ENCODE measurements at regions not wholly inside any gene's neighbourhood (a gene's known extent, or its start where the extent isn't known, plus 50 kb on each side); places are given as distances from the start of the nearest gene placed in this dataset.
"Not testable (repeated sequence)": the region's sequence is repeated elsewhere in the genome, so short reads cannot be mapped to it uniquely, and the experiment has no call there.

GRCh38 chr19:30105727-30106126 is 163.7 kb downstream of the URI1 start:
- H3K4me1 ChIP-seq (ENCODE audit: control insufficient read depth, insufficient read depth, low read length) = no peaks in the 10 kb centered on the region
- peaks cover 0 to 2% of the 10 kb centered on the region in 2 donors for H3K9me3 ChIP-seq (ENCODE audit: control insufficient read depth in 2 of 2, low read length in 2 of 2)
- H3K36me3 ChIP-seq (ENCODE audit: control insufficient read depth in 2 of 2, insufficient read depth in 2 of 2, low read length in 2 of 2) = no peaks in the 10 kb centered on the region
- H3K27me3 ChIP-seq (ENCODE audit: control insufficient read depth in 1 of 2, insufficient read depth in 2 of 2, low read length in 2 of 2) = peaks cover 2 to 6% of the 10 kb centered on the region in 2 donors
- no peak overlapping the region for H3K9ac ChIP-seq (ENCODE audit: low read length in 2 of 2)
- H3K27ac ChIP-seq (ENCODE audit: low read length) = no peak overlapping the region
- no peak overlapping the region for H3K4me3 ChIP-seq (ENCODE audit: low read length in 2 of 2)

GRCh38 chr19:30106417-30107095 is 164.5 kb downstream of the URI1 start:
- H3K4me1 ChIP-seq (ENCODE audit: control insufficient read depth, insufficient read depth, low read length) = no peaks in the 10 kb centered on the region
- no peak overlapping the region for H3K4me3 ChIP-seq (ENCODE audit: low read length in 2 of 2)
- no peak overlapping the region for H3K27ac ChIP-seq (ENCODE audit: low read length)
- no peak overlapping the region for H3K9ac ChIP-seq (ENCODE audit: low read length in 2 of 2)
- no peaks in the 10 kb centered on the region for H3K36me3 ChIP-seq (ENCODE audit: control insufficient read depth in 2 of 2, insufficient read depth in 2 of 2, low read length in 2 of 2)
- peaks cover 2 to 8% of the 10 kb centered on the region in 2 donors for H3K27me3 ChIP-seq (ENCODE audit: control insufficient read depth in 1 of 2, insufficient read depth in 2 of 2, low read length in 2 of 2)
- H3K9me3 ChIP-seq (ENCODE audit: control insufficient read depth in 2 of 2, low read length in 2 of 2) = no peaks in the 10 kb centered on the region

GRCh38 chr19:30107251-30107650 is 165.2 kb downstream of the URI1 start:
- H3K27ac ChIP-seq (ENCODE audit: low read length) = no peak overlapping the region
- H3K4me1 ChIP-seq (ENCODE audit: control insufficient read depth, insufficient read depth, low read length) = no peaks in the 10 kb centered on the region
- H3K4me3 ChIP-seq (ENCODE audit: low read length in 2 of 2) = no peak overlapping the region
- no peaks in the 10 kb centered on the region for H3K36me3 ChIP-seq (ENCODE audit: control insufficient read depth in 2 of 2, insufficient read depth in 2 of 2, low read length in 2 of 2)
- H3K9ac ChIP-seq (ENCODE audit: low read length in 2 of 2) = no peak overlapping the region
- peaks cover 2 to 13% of the 10 kb centered on the region in 2 donors for H3K27me3 ChIP-seq (ENCODE audit: control insufficient read depth in 1 of 2, insufficient read depth in 2 of 2, low read length in 2 of 2)
- H3K9me3 ChIP-seq (ENCODE audit: control insufficient read depth in 2 of 2, low read length in 2 of 2) = no peaks in the 10 kb centered on the region

- Histone ChIP-seq H3K4me1 (ENCODE audit: control insufficient read depth, insufficient read depth, low read length) (no peaks in the 10 kb centered on the region), H3K9me3 (ENCODE audit: control insufficient read depth in 2 of 2, low read length in 2 of 2) (no peaks in the 10 kb centered on the region), H3K36me3 (ENCODE audit: control insufficient read depth in 2 of 2, insufficient read depth in 2 of 2, low read length in 2 of 2) (no peaks in the 10 kb centered on the region), H3K27me3 (ENCODE audit: control insufficient read depth in 1 of 2, insufficient read depth in 2 of 2, low read length in 2 of 2) (peaks cover 2 to 13% of the 10 kb centered on the region in 2 donors), H3K9ac (ENCODE audit: low read length in 2 of 2) (no peak overlapping the region), H3K4me3 (ENCODE audit: low read length in 2 of 2) (no peak overlapping the region), H3K27ac (ENCODE audit: low read length) (no peak overlapping the region)
Observed at GRCh38 chr19:30109565-30109964, 167.5 kb downstream of the URI1 start.

DNA sequence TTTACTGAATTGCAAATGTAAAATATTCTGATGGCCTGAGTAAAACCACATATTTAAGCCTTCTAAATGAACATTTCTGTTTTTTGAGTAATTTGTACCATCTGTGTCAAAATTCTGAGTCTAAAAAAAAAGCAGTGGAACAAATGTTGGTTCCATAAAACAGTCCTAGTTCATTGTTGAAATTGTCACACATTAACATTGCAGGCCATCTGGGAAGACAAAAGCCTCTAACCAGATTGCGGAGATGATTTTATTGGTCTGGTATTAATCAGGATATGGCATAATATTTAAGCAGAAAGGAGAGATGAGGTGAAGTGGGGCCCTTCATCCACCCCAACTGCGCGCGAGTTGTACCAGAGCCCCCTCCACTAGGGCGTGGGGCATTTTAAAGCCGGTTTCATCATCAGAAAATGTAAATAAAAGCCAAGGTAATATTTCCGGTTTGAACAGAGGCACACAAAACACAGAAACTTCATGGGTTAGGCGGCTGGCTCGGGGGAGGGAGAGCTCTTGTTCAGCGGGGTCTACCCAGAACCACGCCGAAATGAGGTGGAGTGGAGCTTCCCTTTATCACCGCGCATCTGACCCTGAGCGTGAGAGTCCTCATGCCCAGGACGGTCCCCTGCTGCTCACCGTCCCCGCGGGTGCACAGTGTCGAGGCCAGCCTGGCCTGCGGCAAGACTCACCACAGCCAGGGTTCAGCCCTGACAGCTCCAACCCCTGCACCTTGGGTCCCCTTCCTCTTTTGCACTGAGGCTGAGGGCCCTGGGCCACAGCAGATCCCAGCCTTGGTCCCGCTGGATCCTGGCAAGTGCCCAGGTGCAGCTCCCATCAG is 169.2 kb downstream of the URI1 start:
- Histone ChIP-seq H3K27ac (ENCODE audit: low read length) (no peak overlapping the region), H3K36me3 (ENCODE audit: control insufficient read depth in 2 of 2, insufficient read depth in 2 of 2, low read length in 2 of 2) (no peaks in the 10 kb centered on the region), H3K9me3 (ENCODE audit: control insufficient read depth in 2 of 2, low read length in 2 of 2) (no peaks in the 10 kb centered on the region), H3K4me1 (ENCODE audit: control insufficient read depth, insufficient read depth, low read length) (no peaks in the 10 kb centered on the region), H3K9ac (ENCODE audit: low read length in 2 of 2) (no peak overlapping the region), H3K27me3 (ENCODE audit: control insufficient read depth in 1 of 2, insufficient read depth in 2 of 2, low read length in 2 of 2) (peaks cover 2 to 9% of the 10 kb centered on the region in 2 donors), H3K4me3 (ENCODE audit: low read length in 2 of 2) (no peak overlapping the region)

GRCh38 chr19:30112171-30112570 is 170.1 kb downstream of the URI1 start:
- Histone ChIP-seq H3K4me1 (ENCODE audit: control insufficient read depth, insufficient read depth, low read length) (no peaks in the 10 kb centered on the region), H3K9me3 (ENCODE audit: control insufficient read depth in 2 of 2, low read length in 2 of 2) (no peaks in the 10 kb centered on the region), H3K27me3 (ENCODE audit: control insufficient read depth in 1 of 2, insufficient read depth in 2 of 2, low read length in 2 of 2) (peaks cover 0 to 7% of the 10 kb centered on the region in 2 donors), H3K9ac (ENCODE audit: low read length in 2 of 2) (no peak overlapping the region), H3K36me3 (ENCODE audit: control insufficient read depth in 2 of 2, insufficient read depth in 2 of 2, low read length in 2 of 2) (no peaks in the 10 kb centered on the region), H3K4me3 (ENCODE audit: low read length in 2 of 2) (no peak overlapping the region), H3K27ac (ENCODE audit: low read length) (no peak overlapping the region)

DNA sequence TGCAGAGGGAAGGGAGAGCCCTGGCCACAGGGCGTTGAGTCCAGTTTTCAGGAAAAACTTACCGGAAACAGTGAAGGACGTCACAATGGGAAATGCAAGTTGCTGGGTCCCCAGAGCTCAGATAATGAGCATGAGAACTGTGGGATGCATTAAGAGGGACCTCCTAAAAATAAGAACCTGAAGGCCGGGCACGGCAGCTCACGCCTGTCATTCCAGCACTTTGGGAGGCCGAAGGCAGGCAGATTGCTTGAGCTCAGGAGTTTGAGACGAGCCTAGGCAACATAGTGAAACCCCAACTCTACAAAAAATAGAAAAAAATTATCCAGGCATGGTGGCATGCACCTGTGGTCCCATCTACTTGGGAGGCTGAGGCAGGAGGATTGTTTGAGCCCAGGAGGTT is 170.6 kb downstream of the URI1 start:
- H3K36me3 ChIP-seq (ENCODE audit: control insufficient read depth in 2 of 2, insufficient read depth in 2 of 2, low read length in 2 of 2) = no peaks in the 10 kb centered on the region
- H3K9ac ChIP-seq (ENCODE audit: low read length in 2 of 2) = no peak overlapping the region
- H3K4me3 ChIP-seq (ENCODE audit: low read length in 2 of 2) = no peak overlapping the region
- H3K4me1 ChIP-seq (ENCODE audit: control insufficient read depth, insufficient read depth, low read length) = no peaks in the 10 kb centered on the region
- H3K27me3 ChIP-seq (ENCODE audit: control insufficient read depth in 1 of 2, insufficient read depth in 2 of 2, low read length in 2 of 2) = peaks cover 0 to 7% of the 10 kb centered on the region in 2 donors
- H3K9me3 ChIP-seq (ENCODE audit: control insufficient read depth in 2 of 2, low read length in 2 of 2) = no peaks in the 10 kb centered on the region
- H3K27ac ChIP-seq (ENCODE audit: low read length) = no peak overlapping the region

DNA sequence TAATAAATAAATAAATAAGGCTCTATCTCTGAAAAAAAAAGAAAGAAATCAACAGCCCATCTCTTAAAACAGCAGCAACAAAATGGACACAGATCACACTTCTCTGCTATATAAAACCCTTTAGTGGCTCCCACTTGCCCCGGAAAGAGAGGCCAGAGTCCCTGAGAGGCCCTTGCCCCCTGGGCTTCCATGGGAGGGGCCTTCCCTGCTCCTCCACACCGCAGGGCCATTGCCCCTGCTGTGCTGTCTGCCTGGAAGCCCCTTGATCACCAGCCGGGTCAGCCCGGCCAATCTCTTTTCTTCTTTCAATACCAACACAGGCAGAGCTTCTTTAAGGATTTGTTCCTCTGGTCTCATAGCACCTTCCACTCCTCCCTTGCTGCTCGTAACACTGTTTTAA is 171.1 kb downstream of the URI1 start:
- peaks cover 0 to 7% of the 10 kb centered on the region in 2 donors for H3K27me3 ChIP-seq (ENCODE audit: control insufficient read depth in 1 of 2, insufficient read depth in 2 of 2, low read length in 2 of 2)
- no peaks in the 10 kb centered on the region for H3K4me1 ChIP-seq (ENCODE audit: control insufficient read depth, insufficient read depth, low read length)
- H3K36me3 ChIP-seq (ENCODE audit: control insufficient read depth in 2 of 2, insufficient read depth in 2 of 2, low read length in 2 of 2) = no peaks in the 10 kb centered on the region
- H3K27ac ChIP-seq (ENCODE audit: low read length) = no peak overlapping the region
- H3K9me3 ChIP-seq (ENCODE audit: control insufficient read depth in 2 of 2, low read length in 2 of 2) = no peaks in the 10 kb centered on the region
- no peak overlapping the region for H3K4me3 ChIP-seq (ENCODE audit: low read length in 2 of 2)
- H3K9ac ChIP-seq (ENCODE audit: low read length in 2 of 2) = no peak overlapping the region

GRCh38 chr19:30114095-30114494 is 172.1 kb downstream of the URI1 start:
- not testable (repeated sequence) for H3K4me3 ChIP-seq (ENCODE audit: low read length in 2 of 2); H3K27me3 ChIP-seq (ENCODE audit: control insufficient read depth in 1 of 2, insufficient read depth in 2 of 2, low read length in 2 of 2); H3K9ac ChIP-seq (ENCODE audit: low read length in 2 of 2); H3K4me1 ChIP-seq (ENCODE audit: control insufficient read depth, insufficient read depth, low read length); H3K9me3 ChIP-seq (ENCODE audit: control insufficient read depth in 2 of 2, low read length in 2 of 2); H3K36me3 ChIP-seq (ENCODE audit: control insufficient read depth in 2 of 2, insufficient read depth in 2 of 2, low read length in 2 of 2); H3K27ac ChIP-seq (ENCODE audit: low read length)

DNA sequence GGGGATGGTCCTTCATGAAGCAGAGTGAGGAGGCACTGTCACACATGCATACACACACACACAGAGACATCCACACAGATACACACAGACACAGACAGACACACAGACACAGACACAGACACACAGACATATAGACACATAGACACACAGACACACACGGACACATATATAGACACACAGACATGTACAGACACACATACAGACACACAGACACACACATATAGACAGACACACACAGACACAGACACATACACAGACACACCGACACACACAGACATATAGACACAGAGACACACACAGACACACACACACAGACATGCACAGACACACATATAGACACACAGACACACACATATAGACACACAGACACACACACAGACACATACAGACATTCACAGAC is 173.9 kb downstream of the URI1 start:
- Histone ChIP-seq H3K36me3 (ENCODE audit: control insufficient read depth in 2 of 2, insufficient read depth in 2 of 2, low read length in 2 of 2) (no peaks in the 10 kb centered on the region), H3K27ac (ENCODE audit: low read length) (no peak overlapping the region), H3K9me3 (ENCODE audit: control insufficient read depth in 2 of 2, low read length in 2 of 2) (no peaks in the 10 kb centered on the region), H3K4me1 (ENCODE audit: control insufficient read depth, insufficient read depth, low read length) (no peaks in the 10 kb centered on the region), H3K27me3 (ENCODE audit: control insufficient read depth in 1 of 2, insufficient read depth in 2 of 2, low read length in 2 of 2) (peaks cover 2 to 7% of the 10 kb centered on the region in 2 donors), H3K9ac (ENCODE audit: low read length in 2 of 2) (no peak overlapping the region), H3K4me3 (ENCODE audit: low read length in 2 of 2) (no peak overlapping the region)

DNA sequence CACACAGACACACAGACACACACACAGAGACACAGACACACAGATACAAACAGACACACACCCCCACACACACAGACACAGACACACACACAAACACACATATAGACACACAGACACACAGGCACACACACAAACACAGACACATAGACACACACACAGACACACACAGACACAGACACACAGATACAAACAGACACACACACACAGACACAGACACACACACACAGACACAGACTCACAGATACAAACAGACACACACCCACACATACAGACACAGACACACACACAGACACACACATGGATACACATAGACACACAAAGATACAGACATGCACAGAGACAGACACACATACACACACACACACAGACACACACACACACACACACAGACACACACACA is 174.5 kb downstream of the URI1 start:
- Histone ChIP-seq H3K4me3 (ENCODE audit: low read length in 2 of 2) (no peak overlapping the region), H3K4me1 (ENCODE audit: control insufficient read depth, insufficient read depth, low read length) (no peaks in the 10 kb centered on the region), H3K27ac (ENCODE audit: low read length) (no peak overlapping the region), H3K36me3 (ENCODE audit: control insufficient read depth in 2 of 2, insufficient read depth in 2 of 2, low read length in 2 of 2) (no peaks in the 10 kb centered on the region), H3K9me3 (ENCODE audit: control insufficient read depth in 2 of 2, low read length in 2 of 2) (no peaks in the 10 kb centered on the region), H3K9ac (ENCODE audit: low read length in 2 of 2) (no peak overlapping the region), H3K27me3 (ENCODE audit: control insufficient read depth in 1 of 2, insufficient read depth in 2 of 2, low read length in 2 of 2) (peaks cover 2 to 5% of the 10 kb centered on the region in 2 donors)

All from stomach smooth muscle (tissue), 2 donors.